Peyer's patch (tissue), 4 donors: ENCODE measurements at regions not wholly inside any gene's neighbourhood (a gene's known extent, or its start where the extent isn't known, plus 50 kb on each side); places are given as distances from the start of the nearest gene placed in this dataset.

ENCODE experiments used
- DNase-seq, 3 donors: peaks; one replicate each; pipeline ENCODE4 v3.0.0-alpha.2; 2017 to 2019
- H3K27ac ChIP-seq, 4 donors: fragments of 200-600 bp; sonication (generic); one replicate each; pipeline ENCODE4 v1.5.1; 2016 to 2019
- H3K27me3 ChIP-seq, 2 donors: fragments of 200-600 bp; sonication (generic); one replicate each; pipeline ENCODE4 v1.5.1; 2019
- H3K36me3 ChIP-seq, 3 donors: fragments of 200-600 bp; sonication (generic); one replicate each; pipeline ENCODE4 v1.5.1; 2016 to 2019
- H3K4me1 ChIP-seq, 4 donors: fragments of 200-600 bp; sonication (generic); one replicate each; pipeline ENCODE4 v1.5.1; 2016 to 2019
- H3K4me3 ChIP-seq, 4 donors: fragments of 200-600 bp; sonication (generic); 1 replicate in 3 of 4; 2 replicates in 1 of 4; pipeline ENCODE4 v1.5.1; 2016 to 2019; ENCODE audit warnings: mild to moderate bottlenecking in 1 of 4
- H3K9me3 ChIP-seq, 4 donors: fragments of 200-600 bp; sonication (generic); one replicate each; pipeline ENCODE4 v1.5.1; 2016 to 2019; ENCODE audit warnings: mild to moderate bottlenecking in 1 of 4
- POLR2A ChIP-seq, 2 donors: fragments of 450-650 bp; IDR thresholded peaks; one replicate each; pipeline ENCODE4 v1.5.1; 2017; ENCODE audit warnings: antibody characterized with exemption in 2 of 2, mild to moderate bottlenecking in 2 of 2, moderate library complexity in 2 of 2
- TF ChIP-seq, protein P1 (sequence below), 6 experiments: fragments of 450-650 bp in 4 of 6; fragments of 200-600 bp in 2 of 6; sonication (generic) in 1 of 6; IDR thresholded peaks; one replicate each; pipeline ENCODE4 v1.5.1; 2017 to 2019; ENCODE audit warnings: antibody characterized with exemption in 6 of 6, mild to moderate bottlenecking in 3 of 6, moderate library complexity in 1 of 6

GRCh38 chr4:41346306-41347061, 89.8 kb downstream of the UCHL1 start:
- Histone ChIP-seq H3K36me3 (no peaks in the 10 kb centered on the region), H3K4me1 (no peaks in the 10 kb centered on the region), H3K9me3 (no peaks in the 10 kb centered on the region), H3K27ac (no peak overlapping the region), H3K4me3 (no peak overlapping the region), H3K27me3 (no peaks in the 10 kb centered on the region)
- no peak for TF ChIP-seq POLR2A (IDR thresholded peaks at IDR 0.05)
- TF ChIP-seq, protein P1, sequence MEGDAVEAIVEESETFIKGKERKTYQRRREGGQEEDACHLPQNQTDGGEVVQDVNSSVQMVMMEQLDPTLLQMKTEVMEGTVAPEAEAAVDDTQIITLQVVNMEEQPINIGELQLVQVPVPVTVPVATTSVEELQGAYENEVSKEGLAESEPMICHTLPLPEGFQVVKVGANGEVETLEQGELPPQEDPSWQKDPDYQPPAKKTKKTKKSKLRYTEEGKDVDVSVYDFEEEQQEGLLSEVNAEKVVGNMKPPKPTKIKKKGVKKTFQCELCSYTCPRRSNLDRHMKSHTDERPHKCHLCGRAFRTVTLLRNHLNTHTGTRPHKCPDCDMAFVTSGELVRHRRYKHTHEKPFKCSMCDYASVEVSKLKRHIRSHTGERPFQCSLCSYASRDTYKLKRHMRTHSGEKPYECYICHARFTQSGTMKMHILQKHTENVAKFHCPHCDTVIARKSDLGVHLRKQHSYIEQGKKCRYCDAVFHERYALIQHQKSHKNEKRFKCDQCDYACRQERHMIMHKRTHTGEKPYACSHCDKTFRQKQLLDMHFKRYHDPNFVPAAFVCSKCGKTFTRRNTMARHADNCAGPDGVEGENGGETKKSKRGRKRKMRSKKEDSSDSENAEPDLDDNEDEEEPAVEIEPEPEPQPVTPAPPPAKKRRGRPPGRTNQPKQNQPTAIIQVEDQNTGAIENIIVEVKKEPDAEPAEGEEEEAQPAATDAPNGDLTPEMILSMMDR (IDR thresholded peaks at IDR 0.05): no peak
- no peak for DNase-seq

GRCh38 chr4:41349021-41349420, 92.3 kb downstream of the UCHL1 start:
- H3K4me1 ChIP-seq: no peaks in the 10 kb centered on the region
- H3K9me3 ChIP-seq: no peaks in the 10 kb centered on the region
- no peak overlapping the region for H3K27ac ChIP-seq
- DNase-seq: no peak
- TF ChIP-seq, protein P1 (IDR thresholded peaks at IDR 0.05): no peak
- TF ChIP-seq POLR2A (IDR thresholded peaks at IDR 0.05): no peak
- H3K4me3 ChIP-seq: no peak overlapping the region
- H3K36me3 ChIP-seq: no peaks in the 10 kb centered on the region
- no peaks in the 10 kb centered on the region for H3K27me3 ChIP-seq

GRCh38 chr4:41358647-41359421, 102.1 kb downstream of the UCHL1 start:
- Histone ChIP-seq H3K27me3 (no peaks in the 10 kb centered on the region), H3K27ac (peak overlapping the region in 1 of 4 donors; percentile 16), H3K4me1 (peaks cover 0 to 7% (median 0%) of the 10 kb centered on the region in 4 donors), H3K9me3 (no peaks in the 10 kb centered on the region), H3K4me3 (no peak overlapping the region), H3K36me3 (no peaks in the 10 kb centered on the region)
- TF ChIP-seq, protein P1 (IDR thresholded peaks at IDR 0.05): no peak
- no peak for TF ChIP-seq POLR2A (IDR thresholded peaks at IDR 0.05)
- DNase-seq: no peak

DNA sequence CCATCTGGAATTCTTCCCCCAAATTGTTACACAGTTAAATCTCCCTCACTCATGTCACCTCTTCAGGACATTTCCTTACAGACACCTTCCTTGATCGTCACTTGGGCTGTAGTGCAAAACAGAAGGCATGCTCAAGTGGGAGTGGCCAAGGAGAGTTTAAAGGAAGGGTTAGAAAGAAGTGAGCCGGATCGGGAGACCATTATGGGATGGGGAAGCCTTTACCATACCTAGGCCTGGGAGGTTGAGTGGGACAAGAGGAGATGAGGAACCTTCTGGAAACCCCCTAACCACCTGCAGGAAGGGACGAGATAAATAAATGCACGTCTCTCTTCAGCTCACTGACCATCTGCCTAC, 102.7 kb downstream of the UCHL1 start:
- DNase-seq: no peak
- Histone ChIP-seq H3K4me1 (peaks cover 0 to 7% (median 0%) of the 10 kb centered on the region in 4 donors), H3K27ac (peak overlapping the region in 1 of 4 donors; percentile 16), H3K9me3 (no peaks in the 10 kb centered on the region), H3K36me3 (no peaks in the 10 kb centered on the region), H3K27me3 (no peaks in the 10 kb centered on the region), H3K4me3 (no peak overlapping the region)
- no peak for TF ChIP-seq POLR2A (IDR thresholded peaks at IDR 0.05)
- TF ChIP-seq, protein P1 (IDR thresholded peaks at IDR 0.05): no peak

DNA sequence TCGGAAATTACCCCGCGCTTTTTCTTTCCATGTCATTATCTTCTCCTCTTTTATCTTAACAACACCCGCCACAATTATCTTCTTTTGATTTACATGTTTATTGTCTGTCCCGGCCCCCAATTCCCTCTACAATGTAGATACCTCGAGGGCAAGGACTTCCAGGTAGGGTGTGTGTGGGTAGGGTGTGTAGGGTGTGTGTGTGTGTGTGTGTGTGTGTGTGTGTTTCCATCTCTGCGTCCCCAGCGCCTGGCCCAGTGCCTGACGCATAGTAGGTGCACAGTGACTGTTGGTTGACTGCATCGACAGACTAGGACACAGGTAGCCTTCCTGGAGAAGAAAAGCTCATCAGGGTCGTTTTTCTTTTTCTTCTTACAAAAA, 103.1 kb downstream of the UCHL1 start:
- Histone ChIP-seq H3K4me3 (peak overlapping the region; percentile 37 to 79 (median 58)), H3K9me3 (no peaks in the 10 kb centered on the region), H3K4me1 (peaks cover 0 to 7% (median 0%) of the 10 kb centered on the region in 4 donors), H3K27ac (peak overlapping the region in 1 of 4 donors; percentile 63), H3K27me3 (no peaks in the 10 kb centered on the region), H3K36me3 (no peaks in the 10 kb centered on the region)
- DNase-seq: no peak
- TF ChIP-seq POLR2A (IDR thresholded peaks at IDR 0.05): no peak
- TF ChIP-seq, protein P1 (IDR thresholded peaks at IDR 0.05): no peak
